H9 (cell line): ENCODE measurements at regions not wholly inside any gene's neighbourhood (a gene's known extent, or its start where the extent isn't known, plus 50 kb on each side); places are given as distances from the start of the nearest gene placed in this dataset.

Experiments used
- DNase-seq: peaks from one replicate; pipeline ENCODE4 v3.0.0-alpha.2; 2017
- H2AFZ ChIP-seq: one replicate; pipeline ENCODE4 v1.6.1; 2013; ENCODE audit warnings: mild to moderate bottlenecking, low read length, control low read depth, moderate library complexity
- H2AK5ac ChIP-seq: 2 replicates; pipeline ENCODE4 v1.6.1; 2013; ENCODE audit warnings: low read length, control low read depth, mixed read lengths; ENCODE audit not compliant: insufficient read length
- H2BK120ac ChIP-seq: one replicate; pipeline ENCODE4 v1.6.1; 2013; ENCODE audit warnings: low read depth, mild to moderate bottlenecking, low read length, control low read depth, inconsistent platforms; ENCODE audit not compliant: poor library complexity, severe bottlenecking
- H2BK12ac ChIP-seq: 2 replicates; pipeline ENCODE4 v1.6.1; 2013; ENCODE audit warnings: low read length, control low read depth, mixed read lengths, low read depth; ENCODE audit not compliant: insufficient read length
- H2BK15ac ChIP-seq: 2 replicates; pipeline ENCODE4 v1.6.1; 2013; ENCODE audit warnings: low read depth, low read length, control low read depth
- H2BK20ac ChIP-seq: one replicate; pipeline ENCODE4 v1.6.1; 2013; ENCODE audit warnings: low read depth, mild to moderate bottlenecking, low read length, control low read depth, inconsistent platforms; ENCODE audit not compliant: poor library complexity, severe bottlenecking
- H2BK5ac ChIP-seq: 2 replicates; pipeline ENCODE4 v1.6.1; 2013; ENCODE audit warnings: low read length, control low read depth, mixed read lengths; ENCODE audit not compliant: insufficient read length
- H3K14ac ChIP-seq: 2 replicates; pipeline ENCODE4 v1.6.1; 2013; ENCODE audit warnings: low read length, control low read depth; ENCODE audit not compliant: insufficient read depth
- H3K18ac ChIP-seq: 2 replicates; pipeline ENCODE4 v1.6.1; 2013; ENCODE audit warnings: low read depth, mild to moderate bottlenecking, mixed read lengths, low read length, control low read depth; ENCODE audit not compliant: insufficient read length
- H3K23ac ChIP-seq: 2 replicates; pipeline ENCODE4 v1.6.1; 2013; ENCODE audit warnings: low read length, control low read depth, mixed read lengths, low read depth; ENCODE audit not compliant: insufficient read length
- H3K23me2 ChIP-seq: 2 replicates; pipeline ENCODE4 v1.6.1; 2013; ENCODE audit warnings: low read depth, mild to moderate bottlenecking, mixed read lengths, low read length, control low read depth; ENCODE audit not compliant: insufficient read length, poor library complexity, severe bottlenecking
- H3K27ac ChIP-seq: 2 replicates; pipeline ENCODE4 v1.5.1; 2013; ENCODE audit warnings: low read length, control low read depth, mixed read lengths, low read depth; ENCODE audit not compliant: insufficient read length
- H3K27me3 ChIP-seq: 2 replicates; pipeline ENCODE4 v1.6.1; 2013; ENCODE audit warnings: low read length, control low read depth, inconsistent platforms; ENCODE audit not compliant: insufficient read depth
- H3K4ac ChIP-seq: 2 replicates; pipeline ENCODE4 v1.6.1; 2013; ENCODE audit warnings: low read depth, mild to moderate bottlenecking, control low read depth, inconsistent platforms, low read length, moderate library complexity
- H3K4me1 ChIP-seq: 2 replicates; pipeline ENCODE4 v1.6.1; 2013; ENCODE audit warnings: low read length, control low read depth, inconsistent platforms; ENCODE audit not compliant: insufficient read depth
- H3K4me2 ChIP-seq: 2 replicates; pipeline ENCODE4 v1.6.1; 2013; ENCODE audit warnings: low read length, control low read depth, mixed read lengths; ENCODE audit not compliant: insufficient read length, insufficient read depth
- H3K56ac ChIP-seq: 2 replicates; pipeline ENCODE4 v1.6.1; 2013; ENCODE audit warnings: low read depth, mild to moderate bottlenecking, mixed read lengths, low read length, control low read depth; ENCODE audit not compliant: insufficient read length
- H3K79me1 ChIP-seq: 2 replicates; pipeline ENCODE4 v1.6.1; 2013; ENCODE audit warnings: low read depth, mild to moderate bottlenecking, moderate library complexity, low read length, control low read depth, inconsistent platforms; ENCODE audit not compliant: insufficient read depth, poor library complexity, severe bottlenecking
- H3K79me2 ChIP-seq: 2 replicates; pipeline ENCODE4 v1.6.1; 2013; ENCODE audit warnings: low read length, control low read depth, inconsistent platforms; ENCODE audit not compliant: insufficient read depth
- H3K9ac ChIP-seq: 2 replicates; pipeline ENCODE4 v1.6.1; 2013; ENCODE audit warnings: low read length, control low read depth, mixed read lengths; ENCODE audit not compliant: insufficient read length; ENCODE audit errors: extremely low read depth
- H3K9me3 ChIP-seq: one replicate; pipeline ENCODE4 v1.6.1; 2013; ENCODE audit warnings: low read depth, low read length, inconsistent platforms; ENCODE audit not compliant: control insufficient read depth
- H3T11ph ChIP-seq: one replicate; pipeline ENCODE4 v1.6.1; 2013; ENCODE audit warnings: mild to moderate bottlenecking, low read length, control low read depth, inconsistent platforms
- H4K20me1 ChIP-seq: one replicate; pipeline ENCODE4 v1.6.1; 2013; ENCODE audit not compliant: control insufficient read depth, insufficient read length, insufficient read depth
- H4K5ac ChIP-seq: 2 replicates; pipeline ENCODE4 v1.6.1; 2013; ENCODE audit warnings: low read depth, mild to moderate bottlenecking, mixed read lengths, low read length, control low read depth; ENCODE audit not compliant: insufficient read length
- H4K8ac ChIP-seq: replicated peaks from 2 replicates; pipeline ENCODE4 v1.6.1; 2013; ENCODE audit warnings: low read length, control low read depth, mixed read lengths, low read depth; ENCODE audit not compliant: insufficient read length
- H4K91ac ChIP-seq: 2 replicates; pipeline ENCODE4 v1.6.1; 2013; ENCODE audit warnings: low read depth, mild to moderate bottlenecking, moderate library complexity, mixed read lengths, low read length, control low read depth; ENCODE audit not compliant: insufficient read length
- H3K27ac Mint-ChIP-seq, 3 experiments: 2 replicates in 2 of 3; 3 replicates in 1 of 3; pipeline ENCODE4 v1.8.0; 2020 to 2021; ENCODE audit warnings: mixed read lengths in 3 of 3, mild to moderate bottlenecking in 1 of 3, moderate library complexity in 1 of 3
- H3K27me3 Mint-ChIP-seq: 2 replicates; pipeline ENCODE4 v1.8.0; 2021; ENCODE audit warnings: low read depth, mild to moderate bottlenecking, moderate library complexity, mixed read lengths
- H3K36me3 Mint-ChIP-seq, 3 experiments: 2 replicates in 2 of 3; 3 replicates in 1 of 3; pipeline ENCODE4 v1.8.0; 2020 to 2021; ENCODE audit warnings: low read depth in 3 of 3, mixed read lengths in 3 of 3; ENCODE audit not compliant: insufficient read depth in 1 of 3
- H3K4me1 Mint-ChIP-seq, 2 experiments: 2 replicates each; pipeline ENCODE4 v1.8.0; 2020; ENCODE audit warnings: mixed read lengths in 2 of 2
- H3K4me3 Mint-ChIP-seq, 2 experiments: 2 replicates in 1 of 2; 3 replicates in 1 of 2; pipeline ENCODE4 v1.8.0; 2020 to 2021; ENCODE audit warnings: mild to moderate bottlenecking in 2 of 2, mixed read lengths in 2 of 2, moderate library complexity in 1 of 2
- H3K9me3 Mint-ChIP-seq, 2 experiments: 2 replicates in 1 of 2; 3 replicates in 1 of 2; pipeline ENCODE4 v1.8.0; 2020; ENCODE audit warnings: mild to moderate bottlenecking in 2 of 2, mixed read lengths in 2 of 2, moderate library complexity in 1 of 2
- CTCF ChIP-seq: fragments of 200-600 bp; sonication (generic); conservative IDR thresholded peaks from 3 replicates; pipeline ENCODE4 v1.8.0; 2021; ENCODE audit warnings: antibody characterized with exemption, mild to moderate bottlenecking
- WGBS: extraction: QIAGEN DNeasy Blood & Tissue Kit; methylation state at CpG from one replicate; pipeline ENCODE4 v1.1.7; 2013; ENCODE audit warnings: missing lambda C conversion rate, low lambda C conversion rate, mixed read lengths; ENCODE audit not compliant: insufficient read length; ENCODE audit errors: extremely low coverage; 5-methylcytosine and 5-hydroxymethylcytosine counted together

GRCh38 chr20:19812056-19812455 is 54.0 kb downstream of the RIN2 start:
- Histone ChIP-seq H3K27ac (no peak overlapping the region), H4K8ac (no peak overlapping the region)
- WGBS: no CpG with 5 or more reads among the region's 1 CpG

More at GRCh38 chr20:19812056-19812455, 54.0 kb downstream of the RIN2 start:
- H3K27ac Mint-ChIP-seq: no peak overlapping the region
- TF ChIP-seq CTCF: no peak
- no peaks in the 10 kb centered on the region for H4K20me1 ChIP-seq
- H3K4me2 ChIP-seq: no peak overlapping the region
- H3T11ph ChIP-seq: no peak overlapping the region
- H4K91ac ChIP-seq: no peak overlapping the region
- no peaks in the 10 kb centered on the region for H3K4me1 ChIP-seq
- H2AFZ ChIP-seq: no peak overlapping the region
- H3K23me2 ChIP-seq: no peaks in the 10 kb centered on the region
- no peaks in the 10 kb centered on the region for H3K9me3 Mint-ChIP-seq
- H3K9me3 ChIP-seq: no peaks in the 10 kb centered on the region
- no peak overlapping the region for H3K14ac ChIP-seq
- H3K79me2 ChIP-seq: 0 out of 2 replicates have a peak, but pooled peaks cover 2% of the 10 kb centered on the region
- H2BK120ac ChIP-seq: no peak overlapping the region
- no peak overlapping the region for H4K5ac ChIP-seq
- H3K79me1 ChIP-seq: no peaks in the 10 kb centered on the region
- H3K27me3 Mint-ChIP-seq: no peaks in the 10 kb centered on the region; the same call in 1 of the 2 replicates
- H3K4me1 Mint-ChIP-seq: peaks cover 4% of the 10 kb centered on the region in 2 experiments
- no peak overlapping the region for H3K23ac ChIP-seq
- H2BK20ac ChIP-seq: no peak overlapping the region
- no peak overlapping the region for H2BK15ac ChIP-seq
- H3K36me3 Mint-ChIP-seq: peaks cover 0 to 5% (median 0%) of the 10 kb centered on the region in 3 experiments; a peak in 1 of 7 replicates
- no peak overlapping the region for H2BK12ac ChIP-seq
- no peak for DNase-seq
- H3K56ac ChIP-seq: no peak overlapping the region
- H3K4ac ChIP-seq: no peak overlapping the region
- H3K9ac ChIP-seq: no peak overlapping the region
- no peak overlapping the region for H2BK5ac ChIP-seq
- no peak overlapping the region for H3K4me3 Mint-ChIP-seq
- H3K27me3 ChIP-seq: no peaks in the 10 kb centered on the region
- no peak overlapping the region for H2AK5ac ChIP-seq
- no peak overlapping the region for H3K18ac ChIP-seq
